ENCODE measurements at regions not wholly inside any gene's neighbourhood (a gene's known extent, or its start where the extent isn't known, plus 50 kb on each side); places are given as distances from the start of the nearest gene placed in this dataset.

GRCh38 chr4:159543831-159544230 lies 441.0 kb downstream of the RAPGEF2 start:
- TF ChIP-seq, protein P1, sequence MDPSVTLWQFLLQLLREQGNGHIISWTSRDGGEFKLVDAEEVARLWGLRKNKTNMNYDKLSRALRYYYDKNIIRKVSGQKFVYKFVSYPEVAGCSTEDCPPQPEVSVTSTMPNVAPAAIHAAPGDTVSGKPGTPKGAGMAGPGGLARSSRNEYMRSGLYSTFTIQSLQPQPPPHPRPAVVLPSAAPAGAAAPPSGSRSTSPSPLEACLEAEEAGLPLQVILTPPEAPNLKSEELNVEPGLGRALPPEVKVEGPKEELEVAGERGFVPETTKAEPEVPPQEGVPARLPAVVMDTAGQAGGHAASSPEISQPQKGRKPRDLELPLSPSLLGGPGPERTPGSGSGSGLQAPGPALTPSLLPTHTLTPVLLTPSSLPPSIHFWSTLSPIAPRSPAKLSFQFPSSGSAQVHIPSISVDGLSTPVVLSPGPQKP (IDR thresholded peaks at IDR 0.05; ENCODE audit: low read depth, low read length) = no peak
- TF ChIP-seq POLR2A (IDR thresholded peaks at IDR 0.05; ENCODE audit: low read length) (no peak), CTCF (IDR thresholded peaks at IDR 0.05) (no peak), RAD21 (conservative IDR thresholded peaks at IDR 0.05 in 1 of 2, IDR thresholded peaks at IDR 0.05 in 1 of 2) (no peak), USF2 (IDR thresholded peaks at IDR 0.05) (no peak), MYC (IDR thresholded peaks at IDR 0.05; ENCODE audit: borderline replicate concordance, low read length) (no peak), NPAS2 (CRISPR knock-in tag; IDR thresholded peaks at IDR 0.05; ENCODE audit: borderline replicate concordance) (no peak), ZFP36 (IDR thresholded peaks at IDR 0.05; ENCODE audit: borderline replicate concordance, partially characterized antibody) (no peak), KDM5A (IDR thresholded peaks at IDR 0.05) (no peak), BHLHE40 (IDR thresholded peaks at IDR 0.05; ENCODE audit: low read depth, low read length) (no peak), CBX8 (IDR thresholded peaks at IDR 0.05) (no peak), HDAC2 (IDR thresholded peaks at IDR 0.05) (no peak), CHD2 (IDR thresholded peaks at IDR 0.05; ENCODE audit: low read length, partially characterized antibody) (no peak)
- TF ChIP-seq, protein P2, sequence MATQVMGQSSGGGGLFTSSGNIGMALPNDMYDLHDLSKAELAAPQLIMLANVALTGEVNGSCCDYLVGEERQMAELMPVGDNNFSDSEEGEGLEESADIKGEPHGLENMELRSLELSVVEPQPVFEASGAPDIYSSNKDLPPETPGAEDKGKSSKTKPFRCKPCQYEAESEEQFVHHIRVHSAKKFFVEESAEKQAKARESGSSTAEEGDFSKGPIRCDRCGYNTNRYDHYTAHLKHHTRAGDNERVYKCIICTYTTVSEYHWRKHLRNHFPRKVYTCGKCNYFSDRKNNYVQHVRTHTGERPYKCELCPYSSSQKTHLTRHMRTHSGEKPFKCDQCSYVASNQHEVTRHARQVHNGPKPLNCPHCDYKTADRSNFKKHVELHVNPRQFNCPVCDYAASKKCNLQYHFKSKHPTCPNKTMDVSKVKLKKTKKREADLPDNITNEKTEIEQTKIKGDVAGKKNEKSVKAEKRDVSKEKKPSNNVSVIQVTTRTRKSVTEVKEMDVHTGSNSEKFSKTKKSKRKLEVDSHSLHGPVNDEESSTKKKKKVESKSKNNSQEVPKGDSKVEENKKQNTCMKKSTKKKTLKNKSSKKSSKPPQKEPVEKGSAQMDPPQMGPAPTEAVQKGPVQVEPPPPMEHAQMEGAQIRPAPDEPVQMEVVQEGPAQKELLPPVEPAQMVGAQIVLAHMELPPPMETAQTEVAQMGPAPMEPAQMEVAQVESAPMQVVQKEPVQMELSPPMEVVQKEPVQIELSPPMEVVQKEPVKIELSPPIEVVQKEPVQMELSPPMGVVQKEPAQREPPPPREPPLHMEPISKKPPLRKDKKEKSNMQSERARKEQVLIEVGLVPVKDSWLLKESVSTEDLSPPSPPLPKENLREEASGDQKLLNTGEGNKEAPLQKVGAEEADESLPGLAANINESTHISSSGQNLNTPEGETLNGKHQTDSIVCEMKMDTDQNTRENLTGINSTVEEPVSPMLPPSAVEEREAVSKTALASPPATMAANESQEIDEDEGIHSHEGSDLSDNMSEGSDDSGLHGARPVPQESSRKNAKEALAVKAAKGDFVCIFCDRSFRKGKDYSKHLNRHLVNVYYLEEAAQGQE (IDR thresholded peaks at IDR 0.05) = no peak
